GM18868 (cell line): ENCODE measurements at regions not wholly inside any gene's neighbourhood (a gene's known extent, or its start where the extent isn't known, plus 50 kb on each side); places are given as distances from the start of the nearest gene placed in this dataset.
A peak's percentile ranks its signal among the peaks of the same experiment; 100 is the strongest.
"Not testable (repeated sequence)": the region's sequence is repeated elsewhere in the genome, so short reads cannot be mapped to it uniquely, and the experiment has no call there.

ENCODE experiments used
- ATAC-seq: cut with Tn5 transposase; IDR thresholded peaks from one replicate; pipeline ENCODE4 v1.9.1; 2021; ENCODE audit warnings: mild to moderate bottlenecking, moderate library complexity; ENCODE audit not compliant: unreplicated experiment

DNA sequence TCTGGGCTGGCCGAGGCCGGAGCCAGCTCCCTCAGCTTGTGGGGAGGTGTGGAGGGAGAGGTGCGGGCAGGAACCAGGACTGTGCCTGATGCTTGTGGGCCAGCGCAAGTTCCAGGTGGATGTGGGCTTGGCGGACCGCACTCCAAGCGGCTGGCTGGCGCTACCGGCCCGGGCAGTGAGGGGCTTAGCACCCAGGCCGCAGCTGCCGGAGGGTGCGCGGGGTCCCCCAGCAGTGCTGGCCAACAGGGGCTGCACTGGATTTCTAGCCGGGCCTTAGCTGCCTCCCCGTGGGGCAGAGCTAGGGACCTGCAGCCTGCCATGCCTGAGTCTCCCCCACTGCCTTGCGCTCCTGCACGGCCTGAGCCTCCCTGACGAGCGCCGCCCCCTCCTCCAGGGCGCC lies 242.8 kb downstream of the CCSER2 start:
- ATAC-seq, result no peak

DNA sequence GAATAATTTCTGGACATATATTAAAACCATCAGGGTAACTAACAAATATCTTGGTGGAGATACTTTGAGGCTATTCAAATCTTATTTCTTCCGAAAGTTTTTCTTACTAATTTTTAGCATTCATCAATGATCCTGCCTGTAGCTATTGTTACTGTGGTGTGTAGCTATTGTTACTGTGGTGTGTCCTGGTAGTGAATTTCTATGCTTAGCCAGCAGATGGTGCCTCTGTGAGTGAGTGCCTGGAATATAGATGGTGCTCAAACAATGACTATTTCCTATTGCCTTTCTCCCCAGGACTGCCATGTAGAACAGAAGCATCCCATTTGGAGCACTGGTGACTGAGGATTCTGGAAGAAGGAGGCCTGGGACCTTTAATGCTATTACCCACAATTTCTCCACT lies 245.7 kb downstream of the CCSER2 start:
- ATAC-seq, result peak; percentile 41

DNA sequence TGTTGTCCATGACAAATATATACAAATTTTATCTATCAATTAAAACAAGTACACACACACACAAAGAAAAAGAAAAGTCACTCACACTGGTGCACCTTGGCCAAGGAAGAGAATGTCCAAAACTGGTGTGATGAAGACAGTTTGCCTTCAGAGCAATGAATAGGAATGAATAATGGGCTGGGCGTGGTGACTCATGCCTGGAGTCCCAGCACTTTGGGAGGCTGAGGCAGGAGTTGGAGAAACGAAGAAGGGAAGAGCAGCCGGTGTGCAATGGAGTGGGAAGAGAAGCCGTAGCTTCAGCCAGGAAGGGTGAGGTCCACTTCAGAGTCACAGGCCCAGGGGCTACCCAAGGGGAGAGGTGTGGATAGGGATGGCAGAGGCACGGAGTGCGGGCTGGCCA lies 253.6 kb downstream of the CCSER2 start:
- no peak for ATAC-seq

DNA sequence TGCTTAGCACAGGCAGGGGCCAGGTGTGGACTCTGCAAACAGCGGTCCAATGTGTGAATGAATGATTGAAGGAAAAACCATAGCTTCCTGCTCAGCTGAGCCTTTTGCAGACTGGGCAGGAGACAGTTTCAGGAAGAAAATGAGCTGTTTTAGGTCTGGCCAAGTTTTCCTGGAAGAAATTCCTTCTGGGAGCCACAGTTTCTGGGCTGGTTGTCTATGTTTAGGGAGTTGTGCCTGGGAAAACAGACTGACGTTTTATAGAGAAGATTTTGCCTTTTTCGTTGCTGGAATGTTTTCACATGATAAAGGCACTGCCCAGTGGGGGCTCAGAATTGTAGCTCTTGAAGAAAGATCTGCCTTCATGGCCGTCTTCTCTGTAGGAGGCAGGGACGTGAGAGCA lies 255.1 kb downstream of the CCSER2 start:
- no peak for ATAC-seq

DNA sequence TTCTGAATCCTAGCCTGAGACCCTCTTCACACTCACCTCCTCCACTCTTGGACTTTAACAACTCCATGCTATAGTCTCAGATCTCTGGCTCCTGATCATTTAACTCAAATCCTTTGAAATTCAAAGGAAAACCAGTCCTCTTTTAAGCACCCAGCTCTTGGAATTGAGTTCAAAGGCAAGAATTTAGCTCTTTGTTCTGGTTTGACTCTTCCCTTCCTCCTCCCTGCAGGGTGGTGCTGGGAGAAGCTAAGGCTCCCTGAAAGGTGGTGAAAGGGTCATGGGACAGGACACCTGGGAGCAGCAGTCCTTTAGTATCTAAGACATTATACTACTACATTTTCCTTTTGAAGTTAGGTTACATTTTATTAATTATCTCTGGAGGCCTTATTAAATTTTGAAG lies 259.4 kb downstream of the CCSER2 start:
- ATAC-seq, result no peak

DNA sequence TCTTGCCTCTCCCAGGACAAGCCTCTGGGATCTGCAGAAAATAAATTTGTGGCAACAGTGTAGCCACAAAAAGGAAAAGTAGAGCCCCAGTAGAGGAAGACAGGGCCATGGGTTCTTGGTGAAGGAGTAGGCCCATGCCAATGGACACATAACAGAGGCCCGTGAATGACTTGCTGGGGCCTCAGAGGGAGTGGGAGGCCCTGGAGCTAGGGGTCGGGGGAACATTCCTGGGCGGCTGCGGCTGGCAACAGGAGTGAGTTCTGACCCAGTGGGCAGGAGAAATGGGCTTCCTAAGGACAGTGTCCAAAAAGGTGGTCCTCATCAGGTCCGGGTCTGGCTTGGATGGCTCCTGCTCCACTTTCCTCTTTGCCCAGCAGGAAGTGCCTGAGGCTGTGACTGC lies 260.0 kb downstream of the CCSER2 start:
- ATAC-seq, result no peak

DNA sequence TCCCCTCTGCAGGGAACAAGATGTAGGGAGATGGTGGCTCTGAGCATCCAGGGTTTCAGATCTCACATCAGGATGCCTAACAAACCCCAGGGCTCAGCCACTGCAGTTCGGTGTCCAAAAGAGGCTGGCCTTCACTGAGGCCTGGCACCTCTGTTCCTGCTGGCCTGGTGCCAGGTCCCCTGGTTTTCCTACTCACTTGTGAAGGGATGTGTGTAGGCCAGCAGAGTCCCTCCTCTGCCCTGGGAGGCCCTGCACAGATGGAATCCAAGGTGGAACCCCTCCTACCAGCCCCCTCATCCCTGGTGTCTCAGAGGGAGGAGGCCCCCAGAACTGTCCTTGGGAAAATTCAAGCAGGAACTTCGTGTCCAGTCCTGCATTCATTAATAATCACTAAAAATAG lies 260.6 kb downstream of the CCSER2 start:
- no peak for ATAC-seq

DNA sequence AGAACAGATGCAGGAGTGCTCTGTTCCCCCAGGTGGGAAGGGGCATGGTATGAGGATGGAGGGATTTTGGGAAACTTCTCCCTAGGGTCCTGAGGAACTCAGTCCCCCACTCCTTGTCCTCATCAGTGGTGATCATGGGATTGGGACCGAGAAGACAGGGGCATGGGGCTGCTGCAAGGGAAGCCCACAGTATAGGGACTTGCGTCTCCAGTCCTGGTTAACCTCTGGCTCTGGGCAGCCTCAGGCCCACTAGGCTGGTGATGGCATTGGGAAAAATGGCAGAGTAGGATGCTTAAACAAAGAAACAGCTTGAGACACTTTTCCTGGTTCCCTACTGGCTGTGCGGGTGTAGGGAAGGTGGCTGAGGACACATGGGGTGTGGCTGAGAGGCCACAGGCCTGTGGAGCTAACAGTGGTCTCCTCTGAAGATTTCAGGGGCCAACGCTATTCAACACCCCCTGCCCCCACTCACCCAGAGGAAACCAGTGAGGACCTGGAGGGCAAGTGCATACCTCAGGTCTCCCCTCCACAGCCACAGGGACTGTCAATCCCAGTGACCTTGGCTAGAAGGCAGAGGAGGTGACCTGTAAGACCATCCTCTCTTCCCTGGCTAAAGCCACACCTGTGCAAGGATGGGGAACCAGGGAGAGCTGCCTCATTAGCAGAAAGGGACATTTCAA lies 261.3 kb downstream of the CCSER2 start:
- no peak for ATAC-seq

DNA sequence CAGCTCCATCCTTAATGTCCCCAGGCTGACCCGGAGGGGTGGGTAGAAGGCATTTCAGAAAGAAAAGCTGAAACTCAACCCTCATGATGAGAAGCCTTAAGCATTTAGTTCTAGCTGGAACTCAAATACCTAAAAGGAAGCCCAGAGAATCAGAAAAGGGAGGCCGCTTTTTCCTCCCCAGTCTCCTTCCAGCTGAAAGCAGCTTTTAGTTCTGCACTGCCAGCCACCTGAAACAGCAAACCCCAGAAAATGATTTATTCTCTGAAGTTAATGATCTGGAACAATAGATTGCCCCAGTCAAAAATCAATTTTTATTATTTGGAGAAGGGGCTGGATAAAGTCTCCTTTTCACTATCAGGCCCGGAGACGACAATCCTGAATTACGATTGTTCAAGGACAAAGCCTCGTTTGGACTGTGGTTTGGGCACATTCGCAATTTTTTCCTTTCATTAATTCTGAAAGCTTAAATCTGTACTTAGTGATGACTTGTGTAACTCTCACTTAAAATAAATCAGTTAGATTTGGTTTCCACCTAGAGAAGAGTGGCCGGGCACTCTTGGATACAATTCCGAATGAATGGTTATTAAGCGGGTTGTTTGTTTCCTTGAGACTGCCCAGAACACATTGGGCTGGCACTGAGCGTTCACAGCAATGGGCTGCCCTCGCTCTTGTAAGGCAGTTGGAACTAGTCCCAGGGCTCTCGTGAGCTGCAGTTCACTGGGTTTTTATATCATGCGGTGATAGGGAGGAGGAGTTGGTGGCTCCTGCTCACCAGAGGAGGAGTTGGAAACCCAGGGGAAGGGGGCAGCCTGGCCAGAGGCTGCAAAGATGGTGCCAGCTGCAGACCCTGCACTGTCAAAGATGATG lies 262.2 kb downstream of the CCSER2 start:
- ATAC-seq, result no peak

DNA sequence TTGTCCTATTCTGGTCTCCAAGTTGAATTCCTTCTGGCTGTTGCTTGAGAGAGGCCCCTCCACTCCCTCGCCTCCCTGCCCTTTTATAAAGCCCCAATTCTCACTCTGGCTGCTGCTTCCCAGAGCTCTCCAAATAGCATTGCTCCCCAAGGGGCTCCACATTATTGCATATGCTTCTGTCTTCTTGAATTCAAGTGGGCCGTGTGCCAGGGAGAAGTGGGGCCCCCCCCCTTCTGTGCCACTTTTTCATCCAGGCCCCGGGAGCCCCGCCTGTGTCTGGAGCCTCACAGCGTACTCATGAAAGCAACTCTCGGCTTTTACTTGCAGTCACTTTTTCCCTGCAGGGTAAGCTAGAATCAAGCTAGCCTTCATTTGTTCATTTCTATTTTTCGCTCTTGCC lies 265.1 kb downstream of the CCSER2 start:
- no peak for ATAC-seq

DNA sequence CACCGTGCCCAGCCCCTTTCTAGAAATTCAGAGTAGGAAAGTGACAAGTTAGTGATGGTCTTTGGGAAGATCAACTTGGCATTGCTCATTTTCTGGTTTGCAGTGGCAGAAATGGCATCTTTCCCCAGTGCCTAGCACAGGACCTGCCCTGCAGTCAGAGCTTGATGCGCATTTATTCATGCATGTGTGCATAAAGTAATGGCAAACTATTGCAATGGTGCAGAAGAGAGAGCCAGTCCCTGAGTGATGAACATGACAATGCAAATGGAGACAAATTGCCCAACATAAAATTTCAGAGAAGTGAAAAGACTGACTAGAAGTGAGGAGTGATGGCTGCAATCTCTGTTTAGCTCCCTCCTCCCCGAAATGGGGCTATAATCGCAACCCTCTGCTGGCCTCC lies 268.2 kb downstream of the CCSER2 start:
- no peak for ATAC-seq

DNA sequence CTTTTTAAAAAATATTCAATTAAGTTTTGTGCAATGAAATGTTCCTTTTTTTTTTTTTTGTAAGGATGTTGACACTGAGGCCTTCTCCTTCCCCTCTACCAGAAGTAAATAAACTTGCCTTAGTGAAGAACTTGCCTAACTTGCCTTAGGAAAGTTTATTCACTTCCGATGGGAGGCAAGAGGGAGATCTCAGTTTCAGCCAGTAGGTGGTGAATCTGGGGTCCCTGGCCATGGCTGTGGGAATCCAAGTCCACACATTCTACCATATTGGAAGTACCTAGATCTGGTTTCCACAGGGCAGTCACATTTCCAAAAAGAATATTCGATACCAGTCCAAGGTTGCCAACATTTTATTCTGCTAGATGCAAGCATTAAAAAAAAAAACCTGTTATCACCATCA lies 270.9 kb downstream of the CCSER2 start:
- ATAC-seq, result no peak

DNA sequence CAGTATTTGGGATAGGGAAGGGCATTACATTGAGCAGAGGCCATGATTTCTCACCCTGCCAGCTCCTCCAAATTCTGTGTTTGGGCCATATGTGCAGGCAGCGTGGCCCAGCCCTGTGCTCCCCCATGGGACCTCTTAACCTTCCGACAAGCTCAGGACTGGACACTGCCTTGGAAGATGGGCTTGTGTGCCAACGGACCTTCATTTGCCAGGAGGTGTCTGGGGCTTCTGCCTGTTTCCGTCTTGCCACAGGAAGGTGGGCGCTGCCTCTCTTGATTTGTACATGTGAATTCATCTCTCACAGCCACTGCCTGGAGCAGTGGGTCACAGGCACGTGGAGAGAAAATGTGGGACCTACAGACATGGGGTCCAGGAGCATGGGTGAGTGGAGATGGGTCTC lies 272.6 kb downstream of the CCSER2 start:
- ATAC-seq, result no peak

DNA sequence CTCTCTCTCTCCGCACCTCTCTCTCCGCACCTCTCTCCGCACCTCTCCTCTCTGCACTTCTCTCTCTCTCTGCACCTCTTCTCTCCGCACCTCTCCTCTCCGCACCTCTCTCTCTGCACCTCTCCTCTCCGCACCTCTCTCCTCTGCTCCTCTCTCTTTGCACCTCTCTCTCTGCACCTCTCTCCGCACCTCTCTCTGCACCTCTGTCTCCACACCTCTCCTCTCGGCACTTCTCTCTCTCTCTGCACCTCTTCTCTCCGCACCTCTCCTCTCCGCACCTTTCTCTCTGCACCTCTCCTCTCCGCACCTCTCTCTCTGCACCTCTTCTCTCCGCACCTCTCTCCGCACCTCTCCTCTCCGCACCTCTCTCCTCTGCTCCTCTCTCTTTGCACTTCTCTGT lies 274.2 kb downstream of the CCSER2 start:
- ATAC-seq, result not testable (repeated sequence)

DNA sequence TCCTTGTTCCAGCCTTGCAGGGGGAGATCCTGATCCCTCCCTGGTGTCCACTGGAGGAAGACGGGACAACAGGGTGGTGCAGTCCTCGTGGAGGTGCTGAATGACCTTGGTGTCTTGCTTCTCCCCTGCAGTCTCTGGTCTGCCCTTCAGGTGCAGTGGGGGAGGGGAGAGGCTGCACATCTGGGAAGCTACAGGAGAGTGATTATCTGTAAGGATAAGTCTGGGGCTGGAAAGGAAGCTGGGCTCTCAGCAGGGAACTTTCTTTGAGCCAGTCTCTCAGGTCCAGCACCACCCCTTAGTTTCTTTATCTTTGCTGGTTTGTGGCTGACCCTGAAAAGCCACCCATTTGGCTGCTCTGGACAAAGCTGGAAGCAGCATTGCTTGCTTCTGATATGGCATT lies 275.6 kb downstream of the CCSER2 start:
- no peak for ATAC-seq

DNA sequence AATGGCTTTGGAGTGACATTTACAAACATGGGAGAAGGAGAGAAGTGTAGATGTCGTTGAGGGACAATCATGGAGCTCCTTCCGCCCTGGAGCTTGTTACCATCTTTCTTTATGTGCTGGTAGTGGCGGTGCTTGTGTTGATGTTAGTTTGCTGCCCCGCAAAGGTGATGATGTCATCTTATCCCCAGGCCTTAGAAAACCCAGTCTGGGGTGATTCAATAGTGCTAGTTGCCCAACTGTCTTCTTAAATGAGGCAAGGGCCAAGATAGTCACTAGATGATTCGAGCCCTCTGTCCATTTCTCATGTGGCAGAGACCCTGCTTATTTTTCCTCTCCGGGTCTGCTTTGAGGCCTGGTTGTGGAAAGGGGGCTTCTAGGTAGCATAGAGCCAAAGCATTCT lies 277.4 kb downstream of the CCSER2 start:
- no peak for ATAC-seq

DNA sequence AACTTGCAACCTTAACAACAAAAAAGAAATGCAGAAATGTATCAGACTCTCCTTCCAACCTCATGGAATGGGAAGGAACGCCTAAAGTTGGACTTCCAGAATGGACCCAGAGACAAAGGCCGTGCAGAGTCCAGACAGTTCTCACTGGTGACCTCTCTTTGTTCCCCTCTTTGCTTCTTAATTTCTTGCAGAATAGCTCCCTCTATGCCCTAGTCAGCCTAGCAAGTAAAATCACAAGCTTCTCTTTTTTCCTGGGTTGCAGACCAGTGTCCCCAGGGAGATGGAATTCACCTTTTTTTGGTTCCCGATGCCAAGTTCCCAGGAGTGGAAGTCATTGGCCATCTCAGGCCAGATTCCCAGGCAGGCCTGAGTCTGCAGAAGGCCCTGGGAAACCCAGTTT lies 278.0 kb downstream of the CCSER2 start:
- ATAC-seq, result no peak

DNA sequence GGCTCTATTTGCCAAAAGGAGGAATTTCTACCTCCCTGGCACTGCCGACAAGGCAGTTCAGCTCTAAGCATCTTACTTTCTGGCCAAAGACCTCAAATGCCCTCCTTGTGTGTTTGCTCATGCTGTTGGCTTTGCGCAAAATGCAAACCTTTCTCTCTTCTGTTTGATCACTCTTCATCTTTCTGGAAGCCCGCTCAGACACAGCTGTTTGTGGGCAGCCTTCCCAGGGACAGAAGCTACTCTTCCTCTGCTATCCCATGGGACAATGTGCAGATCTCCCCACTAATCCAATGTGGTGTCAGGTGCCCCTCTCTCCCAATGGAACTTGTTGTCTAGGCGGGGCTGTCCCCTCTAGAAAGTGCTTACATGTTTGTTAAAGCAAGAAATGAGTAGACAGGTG lies 278.7 kb downstream of the CCSER2 start:
- ATAC-seq, result no peak

DNA sequence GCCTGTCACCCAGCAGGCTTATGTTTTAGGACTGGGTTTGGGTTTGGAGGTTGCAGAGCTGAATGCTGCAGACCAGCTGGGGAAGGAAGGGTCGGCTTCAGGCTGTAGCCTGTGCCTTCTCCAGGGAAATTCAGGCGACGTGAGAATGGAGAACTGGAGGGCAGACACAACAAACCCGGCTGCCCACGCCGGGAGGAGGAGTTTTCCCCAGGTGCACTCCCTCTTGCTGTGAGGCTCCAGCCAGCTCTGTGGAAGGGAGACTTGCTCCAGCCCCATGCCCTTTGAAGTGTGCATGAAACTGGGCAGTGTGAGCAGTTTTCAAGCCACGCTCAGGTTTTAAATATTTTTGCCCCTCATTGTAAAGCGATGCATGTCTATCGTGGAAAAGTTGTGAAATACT lies 279.1 kb downstream of the CCSER2 start:
- no peak for ATAC-seq

DNA sequence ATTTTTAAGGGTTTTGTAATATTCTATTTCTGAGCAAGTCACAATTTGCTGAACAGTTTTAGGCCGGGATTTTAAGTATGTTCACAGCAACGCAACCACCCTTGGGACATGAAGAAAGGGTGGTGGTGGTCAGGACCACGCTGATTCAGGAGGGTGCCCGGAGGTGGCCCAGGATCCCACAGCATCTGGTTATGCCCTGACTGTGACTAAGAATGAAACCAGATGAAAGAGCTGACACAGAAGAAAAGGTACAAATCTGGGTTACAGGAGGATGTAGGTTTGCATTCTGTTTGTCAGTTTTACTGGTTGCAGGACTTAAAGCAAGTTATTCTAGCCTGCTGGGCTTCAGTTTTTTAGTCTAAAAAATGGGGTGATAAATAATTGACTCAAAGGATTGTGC lies 279.7 kb downstream of the CCSER2 start:
- ATAC-seq, result peak; percentile 77

DNA sequence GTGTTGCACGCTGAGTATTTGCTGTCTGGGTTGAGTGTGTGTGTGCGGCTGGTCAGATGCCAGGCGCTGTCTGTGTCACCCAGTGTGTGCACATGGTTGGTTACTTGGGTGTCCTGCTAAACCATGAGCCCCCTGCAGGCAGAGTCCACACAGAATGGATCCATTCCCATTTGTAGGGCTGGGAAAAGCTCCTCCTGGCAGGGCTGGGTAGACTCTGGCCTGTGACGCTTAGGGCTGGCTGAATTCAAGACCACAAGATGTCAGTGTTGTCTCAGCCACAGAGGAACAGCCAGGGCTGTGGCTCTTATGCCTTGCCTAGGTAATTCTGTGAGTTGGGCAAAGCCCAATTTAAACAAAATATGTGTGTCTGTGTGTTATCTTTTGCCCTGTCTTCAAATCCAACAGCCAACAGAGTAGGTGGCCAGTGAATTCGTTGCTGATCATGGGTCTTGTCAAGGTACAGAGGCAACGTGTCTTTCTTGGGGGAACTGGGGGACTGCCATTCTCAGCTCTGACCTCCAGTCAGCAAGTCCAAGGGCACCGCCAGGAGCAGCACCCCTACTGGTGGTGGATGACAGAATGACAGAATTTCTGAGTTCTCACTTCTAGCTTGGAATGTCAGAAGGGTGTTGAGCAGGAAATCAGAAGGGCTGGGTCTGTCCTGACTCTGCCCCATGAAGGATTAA lies 285.1 kb downstream of the CCSER2 start:
- ATAC-seq, result peak; percentile 80
